Hepatocyte (in vitro differentiated cells): ENCODE measurements at regions not wholly inside any gene's neighbourhood (a gene's known extent, or its start where the extent isn't known, plus 50 kb on each side); places are given as distances from the start of the nearest gene placed in this dataset.

Experiments
- DNase-seq: peaks from one replicate; pipeline ENCODE4 v3.0.0-alpha.2; 2016; ENCODE audit warnings: low spot score
- H2AFZ ChIP-seq: fragments of 200-600 bp; sonication (generic); 2 replicates; pipeline ENCODE4 v1.6.0; 2016; ENCODE audit warnings: antibody characterized with exemption, mild to moderate bottlenecking
- H3K27ac ChIP-seq: fragments of 200-600 bp; sonication (generic); 2 replicates; pipeline ENCODE4 v1.5.1; 2016; ENCODE audit warnings: mild to moderate bottlenecking
- H3K27me3 ChIP-seq: fragments of 200-600 bp; sonication (generic); 2 replicates; pipeline ENCODE4 v1.6.1; 2016
- H3K36me3 ChIP-seq: fragments of 200-600 bp; sonication (generic); replicated peaks from 2 replicates; pipeline ENCODE4 v1.5.1; 2016; ENCODE audit warnings: low read depth; ENCODE audit not compliant: insufficient read depth
- H3K4me1 ChIP-seq: fragments of 200-600 bp; sonication (generic); 2 replicates; pipeline ENCODE4 v1.5.1; 2016; ENCODE audit warnings: mild to moderate bottlenecking, moderate library complexity; ENCODE audit not compliant: insufficient read depth
- H3K4me2 ChIP-seq: fragments of 200-600 bp; sonication (generic); 2 replicates; pipeline ENCODE4 v1.6.0; 2016
- H3K4me3 ChIP-seq: fragments of 200-600 bp; sonication (generic); 2 replicates; pipeline ENCODE4 v1.5.1; 2016; ENCODE audit warnings: mild to moderate bottlenecking
- H3K79me2 ChIP-seq: fragments of 200-600 bp; sonication (generic); 2 replicates; pipeline ENCODE4 v1.6.0; 2017; ENCODE audit warnings: mild to moderate bottlenecking
- H3K9me2 ChIP-seq: fragments of 200-600 bp; sonication (generic); replicated peaks from 2 replicates; pipeline ENCODE4 v1.6.0; 2017; ENCODE audit warnings: mild to moderate bottlenecking; ENCODE audit not compliant: insufficient read depth
- H3K9me3 ChIP-seq: fragments of 200-600 bp; sonication (generic); 2 replicates; pipeline ENCODE4 v1.5.1; 2016; ENCODE audit warnings: low read depth, mild to moderate bottlenecking
- H4K20me1 ChIP-seq: fragments of 200-600 bp; sonication (generic); 2 replicates; pipeline ENCODE4 v1.6.0; 2016; ENCODE audit warnings: mild to moderate bottlenecking; ENCODE audit not compliant: insufficient read depth, poor library complexity, severe bottlenecking
- CTCF ChIP-seq: fragments of 200-600 bp; sonication (generic); IDR thresholded peaks from 2 replicates; pipeline ENCODE4 v1.5.1; 2016; ENCODE audit warnings: antibody characterized with exemption, mild to moderate bottlenecking; ENCODE audit not compliant: poor library complexity
- EZH2 ChIP-seq: fragments of 200-600 bp; sonication (generic); IDR thresholded peaks from 2 replicates; pipeline ENCODE4 v1.6.1; 2016; ENCODE audit warnings: antibody characterized with exemption, mild to moderate bottlenecking, borderline replicate concordance
- EZH2phosphoT487 ChIP-seq: fragments of 200-600 bp; sonication (generic); IDR thresholded peaks from one replicate; pipeline ENCODE4 v1.6.1; 2018; ENCODE audit warnings: antibody characterized with exemption, mild to moderate bottlenecking, low read depth, moderate library complexity; ENCODE audit not compliant: unreplicated experiment, severe bottlenecking
- WGBS: methylation state at CpG from one replicate; pipeline ENCODE4 v1.1.6; 2016; ENCODE audit warnings: low lambda C conversion rate; ENCODE audit errors: missing lambda C conversion rate; 5-methylcytosine and 5-hydroxymethylcytosine counted together

GRCh38 chr11:92533657-92534335 is 309.2 kb downstream of the FAT3 start:
- 99% methylated on average over 3 of the region's 3 CpGs for WGBS
- Histone ChIP-seq H4K20me1 (no peaks in the 10 kb centered on the region), H2AFZ (no peak overlapping the region), H3K27ac (no peak overlapping the region), H3K27me3 (no peaks in the 10 kb centered on the region), H3K9me3 (no peaks in the 10 kb centered on the region), H3K4me2 (no peak overlapping the region), H3K4me1 (no peaks in the 10 kb centered on the region), H3K9me2 (no peaks in the 10 kb centered on the region), H3K36me3 (no peaks in the 10 kb centered on the region), H3K79me2 (no peaks in the 10 kb centered on the region), H3K4me3 (no peak overlapping the region)
- TF ChIP-seq EZH2 (no peak), EZH2phosphoT487 (no peak), CTCF (no peak)
- no peak for DNase-seq

- Histone ChIP-seq H2AFZ (no peak overlapping the region), H3K27ac (no peak overlapping the region), H3K4me3 (no peak overlapping the region), H3K27me3 (no peaks in the 10 kb centered on the region), H3K9me2 (no peaks in the 10 kb centered on the region), H3K4me1 (no peaks in the 10 kb centered on the region), H3K79me2 (no peaks in the 10 kb centered on the region), H3K4me2 (no peak overlapping the region), H3K9me3 (no peaks in the 10 kb centered on the region), H3K36me3 (no peaks in the 10 kb centered on the region), H4K20me1 (no peaks in the 10 kb centered on the region)
- 67% methylated on average over 4 of the region's 4 CpGs for whole genome bisulfite sequencing
- no peak for DNase-seq
- no peak for TF ChIP-seq CTCF
- TF ChIP-seq EZH2: no peak
- TF ChIP-seq EZH2phosphoT487: no peak
Measured at GRCh38 chr11:92536883-92537282, 312.3 kb downstream of the FAT3 start.

- DNase-seq: no peak
- no peak overlapping the region for H3K27ac ChIP-seq
- 86% methylated on average over 4 of the region's 4 CpGs for WGBS
Measured at GRCh38 chr11:92540096-92540495, 315.5 kb downstream of the FAT3 start.

More at GRCh38 chr11:92540096-92540495, 315.5 kb downstream of the FAT3 start:
- no peaks in the 10 kb centered on the region for H3K9me3 ChIP-seq
- no peaks in the 10 kb centered on the region for H3K36me3 ChIP-seq
- TF ChIP-seq EZH2: no peak
- no peak for TF ChIP-seq CTCF
- TF ChIP-seq EZH2phosphoT487: no peak
- no peaks in the 10 kb centered on the region for H3K79me2 ChIP-seq
- no peak overlapping the region for H3K4me2 ChIP-seq
- H3K27me3 ChIP-seq: no peaks in the 10 kb centered on the region
- H3K4me3 ChIP-seq: no peak overlapping the region
- no peaks in the 10 kb centered on the region for H4K20me1 ChIP-seq
- no peak overlapping the region for H2AFZ ChIP-seq
- H3K4me1 ChIP-seq: no peaks in the 10 kb centered on the region
- H3K9me2 ChIP-seq: no peaks in the 10 kb centered on the region
